ENCODE measurements at regions not wholly inside any gene's neighbourhood (a gene's known extent, or its start where the extent isn't known, plus 50 kb on each side); places are given as distances from the start of the nearest gene placed in this dataset.

DNA sequence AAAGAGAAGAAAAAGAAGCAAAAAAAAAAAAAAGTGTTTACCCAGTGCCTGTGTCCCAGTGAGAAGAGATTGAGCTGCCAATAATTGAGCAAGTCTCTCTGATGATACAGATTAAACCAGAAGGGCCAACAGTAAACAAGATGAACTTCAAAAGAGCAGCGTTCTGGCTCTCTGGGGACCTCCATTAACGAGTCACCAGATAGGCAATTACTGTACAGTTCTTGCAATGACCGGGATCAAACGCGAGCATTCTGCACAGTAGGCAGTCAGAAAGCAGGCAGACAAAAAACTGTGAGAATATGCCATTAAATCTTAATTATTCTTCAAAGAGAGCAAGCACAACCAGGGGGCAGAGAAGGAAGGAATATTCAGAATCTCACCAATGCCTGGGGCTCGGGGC lies 626.1 kb downstream of the TMEM114 start:
- no peaks in the 10 kb centered on the region for H3K27me3 ChIP-seq (replicated peaks; ENCODE audit: insufficient read depth, low read length)

DNA sequence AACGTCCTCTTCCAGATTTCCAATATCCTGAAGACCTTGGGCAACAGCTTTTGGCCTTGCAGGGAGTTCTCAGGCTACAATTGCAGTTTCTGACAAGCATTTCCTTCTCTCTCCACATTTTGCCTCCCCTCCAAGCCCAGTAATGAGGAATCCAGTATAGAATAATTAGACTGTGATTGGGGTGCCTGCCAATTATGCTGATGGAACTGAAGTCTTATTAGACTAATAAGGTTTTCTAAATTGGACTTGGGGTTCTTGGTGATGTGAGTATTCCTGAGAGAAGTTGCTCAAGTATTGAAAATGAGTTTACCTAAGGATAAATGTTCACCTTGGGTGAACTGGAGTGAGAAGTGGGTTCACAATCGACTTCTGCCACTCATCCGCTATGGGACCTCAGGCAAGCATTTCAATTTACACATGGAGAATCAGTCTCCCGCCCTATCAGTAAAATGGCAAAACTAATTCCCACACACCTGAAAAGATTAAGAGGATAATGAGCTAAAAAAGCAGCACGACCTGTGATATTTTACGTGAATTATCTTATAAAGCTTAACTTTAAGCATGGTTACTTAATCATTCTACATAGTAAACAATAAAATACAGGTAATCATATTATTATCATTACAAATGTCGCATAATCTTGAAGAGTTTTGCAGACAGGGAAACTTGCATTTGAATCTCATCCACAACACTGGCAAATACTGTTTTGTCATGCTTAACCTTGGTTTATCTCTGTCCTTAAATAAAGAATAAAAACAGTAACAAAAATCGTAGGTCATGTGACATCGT lies 628.0 kb downstream of the TMEM114 start:
- Histone ChIP-seq H3K4me3 (ENCODE audit: low read length) (no peak overlapping the region), H3K9ac (ENCODE audit: low read length) (no peak overlapping the region), H3F3A (ENCODE audit: insufficient read depth, low read length) (no peaks in the 10 kb centered on the region), H4K20me1 (ENCODE audit: insufficient read depth, low read length) (no peaks in the 10 kb centered on the region), H3K4me1 (ENCODE audit: low read length) (no peaks in the 10 kb centered on the region), H2AFZ (ENCODE audit: low read length) (no peak overlapping the region), H3K27me3 (replicated peaks; ENCODE audit: insufficient read depth, low read length) (no peaks in the 10 kb centered on the region), H3K9me2 (replicated peaks; ENCODE audit: insufficient read depth, low read length) (no peaks in the 10 kb centered on the region), H3K27ac (ENCODE audit: low read length) (no peak overlapping the region), H3K9me3 (replicated peaks; ENCODE audit: insufficient read depth, low read length) (no peaks in the 10 kb centered on the region), H3K79me2 (ENCODE audit: low read length) (no peaks in the 10 kb centered on the region), H3K36me3 (replicated peaks; ENCODE audit: insufficient read depth, low read length) (no peaks in the 10 kb centered on the region), H3K4me2 (ENCODE audit: low read depth, low read length) (no peak overlapping the region)
- TF ChIP-seq, protein P1, sequence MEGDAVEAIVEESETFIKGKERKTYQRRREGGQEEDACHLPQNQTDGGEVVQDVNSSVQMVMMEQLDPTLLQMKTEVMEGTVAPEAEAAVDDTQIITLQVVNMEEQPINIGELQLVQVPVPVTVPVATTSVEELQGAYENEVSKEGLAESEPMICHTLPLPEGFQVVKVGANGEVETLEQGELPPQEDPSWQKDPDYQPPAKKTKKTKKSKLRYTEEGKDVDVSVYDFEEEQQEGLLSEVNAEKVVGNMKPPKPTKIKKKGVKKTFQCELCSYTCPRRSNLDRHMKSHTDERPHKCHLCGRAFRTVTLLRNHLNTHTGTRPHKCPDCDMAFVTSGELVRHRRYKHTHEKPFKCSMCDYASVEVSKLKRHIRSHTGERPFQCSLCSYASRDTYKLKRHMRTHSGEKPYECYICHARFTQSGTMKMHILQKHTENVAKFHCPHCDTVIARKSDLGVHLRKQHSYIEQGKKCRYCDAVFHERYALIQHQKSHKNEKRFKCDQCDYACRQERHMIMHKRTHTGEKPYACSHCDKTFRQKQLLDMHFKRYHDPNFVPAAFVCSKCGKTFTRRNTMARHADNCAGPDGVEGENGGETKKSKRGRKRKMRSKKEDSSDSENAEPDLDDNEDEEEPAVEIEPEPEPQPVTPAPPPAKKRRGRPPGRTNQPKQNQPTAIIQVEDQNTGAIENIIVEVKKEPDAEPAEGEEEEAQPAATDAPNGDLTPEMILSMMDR (IDR thresholded peaks at IDR 0.05; ENCODE audit: low read length) = no peak
- TF ChIP-seq EZH2phosphoT487 (IDR thresholded peaks at IDR 0.05; ENCODE audit: low read length) = no peak
- DNase-seq = no peak

More for the DNA sequence above, 626.1 kb downstream of the TMEM114 start:
- H3F3A ChIP-seq (ENCODE audit: insufficient read depth, low read length) = no peaks in the 10 kb centered on the region
- H3K9me3 ChIP-seq (replicated peaks; ENCODE audit: insufficient read depth, low read length) = no peaks in the 10 kb centered on the region
- no peak overlapping the region for H3K27ac ChIP-seq (ENCODE audit: low read length)
- H2AFZ ChIP-seq (ENCODE audit: low read length) = no peak overlapping the region
- no peaks in the 10 kb centered on the region for H3K4me1 ChIP-seq (ENCODE audit: low read length)
- no peak for DNase-seq
- no peak overlapping the region for H3K4me3 ChIP-seq (ENCODE audit: low read length)
- TF ChIP-seq EZH2phosphoT487 (IDR thresholded peaks at IDR 0.05; ENCODE audit: low read length) (no peak), EZH2 (optimal IDR thresholded peaks at IDR 0.05; ENCODE audit: low read depth, low read length) (no peak)
- no peaks in the 10 kb centered on the region for H3K79me2 ChIP-seq (ENCODE audit: low read length)
- H3K9ac ChIP-seq (ENCODE audit: low read length) = no peak overlapping the region
- no peaks in the 10 kb centered on the region for H4K20me1 ChIP-seq (ENCODE audit: insufficient read depth, low read length)
- H3K36me3 ChIP-seq (replicated peaks; ENCODE audit: insufficient read depth, low read length) = no peaks in the 10 kb centered on the region
- H3K4me2 ChIP-seq (ENCODE audit: low read depth, low read length) = no peak overlapping the region
- H3K9me2 ChIP-seq (replicated peaks; ENCODE audit: insufficient read depth, low read length) = no peaks in the 10 kb centered on the region

DNA sequence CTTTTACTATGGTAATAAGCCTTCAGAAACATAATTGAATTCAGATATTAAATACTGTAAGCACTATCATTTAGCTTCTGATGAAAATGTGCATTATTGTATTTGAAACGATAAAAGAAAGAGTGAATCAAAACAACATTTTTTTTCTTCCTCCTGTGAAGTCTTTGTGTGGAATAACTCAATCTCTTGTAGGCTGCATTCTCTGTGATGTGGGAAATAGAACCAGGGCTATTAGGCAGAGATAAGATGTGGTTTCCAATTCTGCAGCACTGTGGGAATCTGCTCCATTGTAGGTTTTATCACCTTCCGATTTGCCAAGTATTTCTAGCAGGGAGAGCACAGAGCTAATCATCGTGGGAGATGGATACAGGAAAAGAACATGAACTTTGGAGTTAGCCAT lies 624.5 kb downstream of the RBFOX1 start:
- H3K27me3 ChIP-seq (replicated peaks; ENCODE audit: insufficient read depth, low read length) = no peaks in the 10 kb centered on the region
- no peak overlapping the region for H3K27ac ChIP-seq (ENCODE audit: low read length)
- H3K9ac ChIP-seq (ENCODE audit: low read length) = no peak overlapping the region
- no peaks in the 10 kb centered on the region for H4K20me1 ChIP-seq (ENCODE audit: insufficient read depth, low read length)
- DNase-seq = no peak
- H3K4me2 ChIP-seq (ENCODE audit: low read depth, low read length) = no peak overlapping the region
- H3K79me2 ChIP-seq (ENCODE audit: low read length) = no peaks in the 10 kb centered on the region
- no peaks in the 10 kb centered on the region for H3K9me2 ChIP-seq (replicated peaks; ENCODE audit: insufficient read depth, low read length)
- H3F3A ChIP-seq (ENCODE audit: insufficient read depth, low read length) = no peaks in the 10 kb centered on the region
- H2AFZ ChIP-seq (ENCODE audit: low read length) = no peak overlapping the region
- H3K36me3 ChIP-seq (replicated peaks; ENCODE audit: insufficient read depth, low read length) = no peaks in the 10 kb centered on the region
- no peaks in the 10 kb centered on the region for H3K9me3 ChIP-seq (replicated peaks; ENCODE audit: insufficient read depth, low read length)
- TF ChIP-seq, protein P1 (IDR thresholded peaks at IDR 0.05; ENCODE audit: low read length) = no peak
- TF ChIP-seq EZH2phosphoT487 (IDR thresholded peaks at IDR 0.05; ENCODE audit: low read length) (no peak), EZH2 (optimal IDR thresholded peaks at IDR 0.05; ENCODE audit: low read depth, low read length) (no peak)
- H3K4me3 ChIP-seq (ENCODE audit: low read length) = no peak overlapping the region
- no peaks in the 10 kb centered on the region for H3K4me1 ChIP-seq (ENCODE audit: low read length)

DNA sequence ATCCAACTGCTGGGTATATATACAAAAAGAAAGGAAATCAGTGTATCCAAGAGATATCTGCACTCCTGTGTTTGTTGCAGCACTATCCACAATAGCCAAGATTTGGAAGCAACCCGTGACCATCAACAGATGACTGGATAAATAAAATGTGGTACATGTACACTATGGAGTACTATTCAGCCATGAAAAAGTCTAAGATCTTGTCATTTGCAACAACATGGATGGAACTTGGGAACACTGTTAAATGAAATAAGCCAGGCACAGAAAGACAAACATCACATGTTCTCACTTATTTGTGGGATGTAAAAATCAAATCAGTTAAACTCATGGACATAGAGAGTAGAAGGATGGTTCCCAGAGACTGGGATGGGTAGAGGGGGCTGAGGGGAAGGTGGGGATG lies 620.7 kb downstream of the RBFOX1 start:
- H4K20me1 ChIP-seq (ENCODE audit: insufficient read depth, low read length) = no peaks in the 10 kb centered on the region
- H3K27ac ChIP-seq (ENCODE audit: low read length) = no peak overlapping the region
- H3K9me2 ChIP-seq (replicated peaks; ENCODE audit: insufficient read depth, low read length) = no peaks in the 10 kb centered on the region
- no peaks in the 10 kb centered on the region for H3K4me1 ChIP-seq (ENCODE audit: low read length)
- H3K9ac ChIP-seq (ENCODE audit: low read length) = no peak overlapping the region
- H3K4me2 ChIP-seq (ENCODE audit: low read depth, low read length) = no peak overlapping the region
- no peak for DNase-seq
- no peaks in the 10 kb centered on the region for H3F3A ChIP-seq (ENCODE audit: insufficient read depth, low read length)
- no peaks in the 10 kb centered on the region for H3K9me3 ChIP-seq (replicated peaks; ENCODE audit: insufficient read depth, low read length)
- no peak overlapping the region for H3K4me3 ChIP-seq (ENCODE audit: low read length)
- H2AFZ ChIP-seq (ENCODE audit: low read length) = no peak overlapping the region
- H3K79me2 ChIP-seq (ENCODE audit: low read length) = no peaks in the 10 kb centered on the region
- no peak for TF ChIP-seq EZH2 (optimal IDR thresholded peaks at IDR 0.05; ENCODE audit: low read depth, low read length)
- TF ChIP-seq, protein P1 (IDR thresholded peaks at IDR 0.05; ENCODE audit: low read length) = no peak
- no peak for TF ChIP-seq EZH2phosphoT487 (IDR thresholded peaks at IDR 0.05; ENCODE audit: low read length)
- no peaks in the 10 kb centered on the region for H3K27me3 ChIP-seq (replicated peaks; ENCODE audit: insufficient read depth, low read length)
- H3K36me3 ChIP-seq (replicated peaks; ENCODE audit: insufficient read depth, low read length) = no peaks in the 10 kb centered on the region

All from MM.1S (cell line).